HuH-7.5 (cell line): ENCODE measurements at regions not wholly inside any gene's neighbourhood (a gene's known extent, or its start where the extent isn't known, plus 50 kb on each side); places are given as distances from the start of the nearest gene placed in this dataset.
"Not testable (repeated sequence)": the region's sequence is repeated elsewhere in the genome, so short reads cannot be mapped to it uniquely, and the experiment has no call there.

Experiments used
- DNase-seq: peaks from one replicate; pipeline ENCODE4 v3.0.0; 2011; ENCODE audit warnings: low spot score

- no peak for DNase-seq
Observed at GRCh38 chr2:14428056-14428455, 204.5 kb upstream of the LRATD1 start.

GRCh38 chr2:14433946-14434495 lies 198.5 kb upstream of the LRATD1 start:
- DNase-seq: no peak

GRCh38 chr2:14445670-14446069 lies 186.8 kb upstream of the LRATD1 start:
- no peak for DNase-seq

GRCh38 chr2:14448340-14448739 lies 184.2 kb upstream of the LRATD1 start:
- DNase-seq: no peak

DNA sequence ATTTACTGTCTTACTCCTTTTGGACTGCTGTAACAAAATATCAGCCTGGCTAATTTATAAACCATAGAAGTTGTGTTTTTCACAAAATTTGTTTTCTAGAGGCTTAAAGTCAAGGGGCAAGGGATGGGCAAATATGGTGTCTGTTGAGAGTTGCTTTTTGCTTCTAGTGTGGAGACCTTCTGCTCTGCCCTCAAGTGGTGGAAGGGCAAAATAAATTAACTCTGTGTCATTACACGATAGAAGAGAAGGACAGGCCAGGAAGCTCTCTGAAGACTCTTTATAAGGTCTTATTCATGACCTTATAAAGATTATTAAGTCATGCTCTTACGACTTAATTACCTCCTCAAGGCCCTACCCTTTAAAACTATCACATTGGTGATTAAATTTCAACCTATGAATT lies 181.2 kb upstream of the LRATD1 start:
- DNase-seq: no peak

- no peak for DNase-seq
Observed at GRCh38 chr2:14454202-14454601, 178.3 kb upstream of the LRATD1 start.

GRCh38 chr2:14459786-14460325 lies 172.7 kb upstream of the LRATD1 start:
- DNase-seq: no peak

- no peak for DNase-seq
Observed at GRCh38 chr2:14475994-14476393, 156.5 kb upstream of the LRATD1 start.

GRCh38 chr2:14479486-14479885 lies 153.0 kb upstream of the LRATD1 start:
- no peak for DNase-seq

DNA sequence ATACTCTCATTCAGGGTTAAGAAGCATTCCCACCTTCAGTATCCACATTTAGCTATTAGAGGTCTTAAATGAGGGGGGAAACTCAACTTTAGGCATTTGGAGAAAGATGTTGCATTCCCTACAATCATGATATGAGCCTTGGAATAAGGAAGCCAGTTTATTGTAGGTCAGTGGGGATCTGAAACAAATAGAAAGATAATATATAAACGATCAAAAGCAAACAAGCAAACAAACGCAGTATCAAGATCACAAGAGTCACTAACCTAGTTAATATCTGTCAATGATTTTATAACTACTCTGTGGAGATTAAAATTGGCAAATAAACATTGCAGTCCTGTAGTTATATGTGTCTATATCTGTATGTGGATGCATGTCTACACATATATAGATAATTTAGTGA lies 152.4 kb upstream of the LRATD1 start:
- DNase-seq: no peak

GRCh38 chr2:14480906-14481305 lies 151.6 kb upstream of the LRATD1 start:
- DNase-seq: no peak

- no peak for DNase-seq
Observed at GRCh38 chr2:14492920-14493503, 139.5 kb upstream of the LRATD1 start.

DNA sequence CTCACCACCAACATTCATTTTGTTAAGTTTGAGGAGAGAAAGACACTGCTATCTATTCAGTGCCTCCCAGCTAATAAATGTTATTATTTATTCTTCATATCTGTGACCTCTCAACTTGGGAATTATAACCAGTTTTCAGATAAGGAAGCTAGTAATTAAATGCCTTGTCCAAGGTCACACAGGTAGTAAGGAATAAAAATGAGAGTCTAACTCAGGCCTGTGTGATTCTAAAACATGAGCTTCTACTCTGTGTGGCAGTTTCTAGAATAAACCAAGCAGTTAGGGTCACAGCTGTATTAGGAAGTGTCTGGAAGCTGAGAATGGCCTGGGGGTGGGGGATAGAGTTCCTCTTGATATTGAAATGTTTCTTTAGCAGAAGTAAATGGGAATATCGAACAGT lies 137.8 kb upstream of the LRATD1 start:
- DNase-seq: no peak

GRCh38 chr2:14501061-14501460 lies 131.5 kb upstream of the LRATD1 start:
- DNase-seq: no peak

GRCh38 chr2:14506955-14507354 lies 125.6 kb upstream of the LRATD1 start:
- not testable (repeated sequence) for DNase-seq

DNA sequence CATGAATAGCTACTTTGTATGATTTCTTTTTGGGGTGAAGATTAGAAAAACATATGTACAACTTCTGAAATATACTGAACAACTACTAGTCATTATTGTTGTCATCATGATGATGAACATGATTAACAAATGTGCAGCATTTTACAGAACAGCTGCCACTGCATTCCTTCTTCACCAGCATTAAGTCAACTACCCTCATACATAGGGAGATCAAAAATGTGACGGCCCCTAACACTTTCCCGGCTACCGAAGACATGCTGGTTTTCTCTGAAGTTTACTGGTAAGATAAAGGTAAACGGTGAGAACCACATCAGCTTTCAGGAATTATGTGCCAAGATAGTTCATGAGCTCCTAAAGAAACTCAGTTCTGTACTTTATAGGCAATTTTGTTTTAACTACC lies 121.0 kb upstream of the LRATD1 start:
- DNase-seq: no peak

GRCh38 chr2:14513903-14514302 lies 118.6 kb upstream of the LRATD1 start:
- no peak for DNase-seq

DNA sequence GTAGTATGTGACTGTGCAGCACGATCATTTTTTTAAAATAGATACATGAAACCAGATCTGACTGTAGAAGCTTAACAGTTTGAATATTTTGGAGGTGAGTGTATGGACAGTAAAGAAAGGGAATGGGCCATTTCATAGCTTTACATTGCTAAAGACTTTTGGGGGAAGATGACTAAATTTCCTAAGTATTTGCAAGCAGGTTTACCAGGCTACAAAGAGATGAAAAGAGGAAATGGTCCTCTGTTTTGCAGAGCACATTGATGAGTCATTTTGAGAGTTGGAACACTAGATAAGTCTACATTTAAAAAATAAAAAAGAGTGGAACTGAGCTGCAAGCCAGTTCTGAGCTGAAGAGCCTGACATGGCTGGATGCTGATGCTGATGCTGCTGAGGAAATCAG lies 115.7 kb upstream of the LRATD1 start:
- DNase-seq: no peak

GRCh38 chr2:14517731-14518130 lies 114.8 kb upstream of the LRATD1 start:
- DNase-seq: no peak

DNA sequence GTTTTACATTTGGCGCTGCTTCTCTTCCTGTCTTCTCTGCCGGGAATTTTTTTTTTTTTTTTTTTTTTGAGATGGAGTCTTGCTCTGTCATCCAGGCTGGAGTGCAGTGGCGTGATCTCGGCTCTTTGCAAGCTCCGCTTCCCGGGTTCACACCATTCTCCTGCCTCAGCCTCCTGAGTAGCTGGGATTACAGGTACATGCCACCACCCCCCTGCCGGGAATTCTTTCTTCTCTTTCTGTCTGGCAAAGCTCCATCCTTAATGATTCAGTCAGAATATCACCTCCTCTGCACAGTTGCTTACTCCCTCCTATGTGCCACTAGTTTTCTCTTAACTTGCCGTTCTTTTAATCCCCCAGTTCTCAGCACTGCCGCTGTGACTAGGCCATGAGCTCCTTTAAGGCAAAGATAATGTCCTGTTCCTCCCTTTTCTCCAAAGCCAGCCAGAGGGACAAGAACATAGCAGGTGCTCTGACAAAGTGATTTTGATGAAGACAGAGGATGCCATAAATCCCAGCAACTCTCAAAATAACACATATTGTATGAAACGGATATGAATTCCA lies 112.1 kb upstream of the LRATD1 start:
- no peak for DNase-seq

- no peak for DNase-seq
Observed at GRCh38 chr2:14524041-14524802, 108.3 kb upstream of the LRATD1 start.

GRCh38 chr2:14524803-14525080 lies 107.8 kb upstream of the LRATD1 start:
- no peak for DNase-seq

GRCh38 chr2:14530506-14530905 lies 102.0 kb upstream of the LRATD1 start:
- no peak for DNase-seq
